GM23248 (cell line): ENCODE measurements at regions not wholly inside any gene's neighbourhood (a gene's known extent, or its start where the extent isn't known, plus 50 kb on each side); places are given as distances from the start of the nearest gene placed in this dataset.

Experiments
- DNase-seq: peaks from one replicate; pipeline ENCODE4 v3.0.0-alpha.2; 2015
- H2AFZ ChIP-seq: fragments of 200-600 bp; sonication (generic); 2 replicates; pipeline ENCODE4 v1.6.1; 2016; ENCODE audit warnings: antibody characterized with exemption
- H3F3A ChIP-seq: fragments of 200-600 bp; sonication (generic); 2 replicates; pipeline ENCODE4 v1.6.1; 2016; ENCODE audit warnings: mild to moderate bottlenecking, antibody characterized with exemption, mixed run types; ENCODE audit not compliant: insufficient read depth
- H3K27ac ChIP-seq: fragments of 200-600 bp; sonication (generic); 2 replicates; pipeline ENCODE4 v1.5.1; 2016; ENCODE audit warnings: mild to moderate bottlenecking
- H3K27me3 ChIP-seq: fragments of 200-600 bp; sonication (generic); replicated peaks from 2 replicates; pipeline ENCODE4 v1.6.1; 2016; ENCODE audit warnings: mild to moderate bottlenecking; ENCODE audit not compliant: insufficient read depth
- H3K36me3 ChIP-seq: fragments of 200-600 bp; sonication (generic); 2 replicates; pipeline ENCODE4 v1.6.1; 2016; ENCODE audit warnings: low read depth, mild to moderate bottlenecking
- H3K4me1 ChIP-seq: fragments of 200-600 bp; sonication (generic); 2 replicates; pipeline ENCODE4 v1.6.1; 2016; ENCODE audit warnings: mild to moderate bottlenecking; ENCODE audit not compliant: insufficient read depth
- H3K4me2 ChIP-seq: fragments of 200-600 bp; sonication (generic); one replicate; pipeline ENCODE4 v1.6.1; 2016; ENCODE audit warnings: mild to moderate bottlenecking; ENCODE audit not compliant: unreplicated experiment
- H3K4me3 ChIP-seq: fragments of 200-600 bp; sonication (generic); 2 replicates; pipeline ENCODE4 v1.5.1; 2016; ENCODE audit warnings: mild to moderate bottlenecking
- H3K79me2 ChIP-seq: fragments of 200-600 bp; sonication (generic); 2 replicates; pipeline ENCODE4 v1.6.1; 2016; ENCODE audit warnings: mild to moderate bottlenecking; ENCODE audit not compliant: insufficient read depth
- H3K9ac ChIP-seq: fragments of 200-600 bp; sonication (generic); 2 replicates; pipeline ENCODE4 v1.6.1; 2016; ENCODE audit warnings: mild to moderate bottlenecking
- H3K9me2 ChIP-seq: fragments of 200-600 bp; sonication (generic); 2 replicates; pipeline ENCODE4 v1.6.1; 2016; ENCODE audit warnings: mixed run types, mild to moderate bottlenecking, moderate library complexity; ENCODE audit not compliant: insufficient read depth
- H3K9me3 ChIP-seq: fragments of 200-600 bp; sonication (generic); one replicate; pipeline ENCODE4 v1.6.1; 2017; ENCODE audit warnings: low read depth
- H4K20me1 ChIP-seq: fragments of 200-600 bp; sonication (generic); 2 replicates; pipeline ENCODE4 v1.6.0; 2016; ENCODE audit not compliant: insufficient read depth
- EZH2 ChIP-seq: fragments of 200-600 bp; sonication (generic); IDR thresholded peaks from 2 replicates; pipeline ENCODE4 v1.6.1; 2018; ENCODE audit warnings: antibody characterized with exemption, mild to moderate bottlenecking; ENCODE audit not compliant: insufficient read depth, poor library complexity, severe bottlenecking
- EZH2phosphoT487 ChIP-seq: fragments of 200-600 bp; sonication (generic); IDR thresholded peaks from 2 replicates; pipeline ENCODE4 v1.6.1; 2018; ENCODE audit warnings: antibody characterized with exemption, moderate library complexity, mild to moderate bottlenecking, low read depth; ENCODE audit not compliant: insufficient read depth
- WGBS, 2 experiments: methylation state at CpG; one replicate each; pipeline ENCODE4 v1.1.6; 2015 to 2017; ENCODE audit warnings: low lambda C conversion rate in 2 of 2, low coverage in 1 of 2; ENCODE audit errors: missing lambda C conversion rate in 2 of 2; 5-methylcytosine and 5-hydroxymethylcytosine counted together
- in situ Hi-C: fragments of 300-500 bp; cut with MboI; formaldehyde crosslinking; loops from 2 replicates; pipeline ENCODE4 v1.15.0; 2020

GRCh38 chr2:128505575-128506526 lies 187.2 kb upstream of the HS6ST1 start:
- no peaks in the 10 kb centered on the region for H3K27me3 ChIP-seq
- H3K9ac ChIP-seq = no peak overlapping the region
- 86 to 87% methylated on average over 4 of the region's 4 CpGs for WGBS, 2 experiments
- no peaks in the 10 kb centered on the region for H3F3A ChIP-seq
- DNase-seq = no peak
- H3K4me1 ChIP-seq = peaks cover 4% of the 10 kb centered on the region; the same call in 1 of the 2 replicates
- no peak overlapping the region for H3K27ac ChIP-seq
- no peak overlapping the region for H3K4me2 ChIP-seq
- H3K36me3 ChIP-seq = no peaks in the 10 kb centered on the region
- H2AFZ ChIP-seq = no peak overlapping the region
- H3K9me2 ChIP-seq = no peaks in the 10 kb centered on the region
- no peak for TF ChIP-seq EZH2
- TF ChIP-seq EZH2phosphoT487 = no peak
- no peaks in the 10 kb centered on the region for H3K79me2 ChIP-seq
- H3K4me3 ChIP-seq = no peak overlapping the region
- in situ Hi-C loops = no loop called here
- H4K20me1 ChIP-seq = no peaks in the 10 kb centered on the region
- H3K9me3 ChIP-seq = no peaks in the 10 kb centered on the region

- Histone ChIP-seq H3K27me3 (no peaks in the 10 kb centered on the region), H3F3A (no peaks in the 10 kb centered on the region), H2AFZ (no peak overlapping the region), H3K4me1 (peaks cover 4% of the 10 kb centered on the region; the same call in 1 of the 2 replicates), H3K27ac (no peak overlapping the region), H3K9ac (no peak overlapping the region), H3K9me3 (no peaks in the 10 kb centered on the region), H3K9me2 (no peaks in the 10 kb centered on the region), H4K20me1 (no peaks in the 10 kb centered on the region), H3K36me3 (no peaks in the 10 kb centered on the region), H3K79me2 (no peaks in the 10 kb centered on the region), H3K4me2 (no peak overlapping the region), H3K4me3 (no peak overlapping the region)
- in situ Hi-C loops = no loop called here
- TF ChIP-seq EZH2 = no peak
- no peak for TF ChIP-seq EZH2phosphoT487
- 73 to 85% methylated on average over 2 of the region's 2 CpGs for WGBS, 2 experiments
- no peak for DNase-seq
Measured at GRCh38 chr2:128506534-128506933, 187.9 kb upstream of the HS6ST1 start.

- no peak overlapping the region for H3K9ac ChIP-seq
- H3K4me2 ChIP-seq = no peak overlapping the region
- peak; percentile 61 for DNase-seq
- H3K36me3 ChIP-seq = no peaks in the 10 kb centered on the region
- in situ Hi-C loops = no loop called here
- H3K4me3 ChIP-seq = no peak overlapping the region
- no peaks in the 10 kb centered on the region for H3K9me3 ChIP-seq
- H2AFZ ChIP-seq = no peak overlapping the region
- H3K9me2 ChIP-seq = no peaks in the 10 kb centered on the region
- no peaks in the 10 kb centered on the region for H3K79me2 ChIP-seq
- no peaks in the 10 kb centered on the region for H4K20me1 ChIP-seq
- TF ChIP-seq EZH2phosphoT487 (no peak), EZH2 (no peak)
- peaks cover 4% of the 10 kb centered on the region; the same call in 1 of the 2 replicates for H3K4me1 ChIP-seq
- H3K27ac ChIP-seq = no peak overlapping the region
- 50 to 54% methylated on average over 4 of the region's 4 CpGs for WGBS, 2 experiments
- no peaks in the 10 kb centered on the region for H3F3A ChIP-seq
- no peaks in the 10 kb centered on the region for H3K27me3 ChIP-seq
Measured at GRCh38 chr2:128510701-128511397, 192.2 kb upstream of the HS6ST1 start.

- no peak for DNase-seq
- Histone ChIP-seq H3K4me1 (peaks cover 4% of the 10 kb centered on the region; the same call in 1 of the 2 replicates), H3K4me2 (no peak overlapping the region), H3K4me3 (no peak overlapping the region), H3F3A (no peaks in the 10 kb centered on the region), H2AFZ (no peak overlapping the region), H3K9me3 (no peaks in the 10 kb centered on the region), H3K27ac (no peak overlapping the region), H4K20me1 (no peaks in the 10 kb centered on the region), H3K79me2 (no peaks in the 10 kb centered on the region), H3K27me3 (no peaks in the 10 kb centered on the region), H3K36me3 (no peaks in the 10 kb centered on the region), H3K9ac (no peak overlapping the region), H3K9me2 (no peaks in the 10 kb centered on the region)
- 90 to 92% methylated on average over 12 of the region's 12 CpGs for WGBS, 2 experiments
- TF ChIP-seq EZH2phosphoT487 = no peak
- no peak for TF ChIP-seq EZH2
- in situ Hi-C loops = no loop called here
Measured at GRCh38 chr2:128511731-128512378, 193.2 kb upstream of the HS6ST1 start.
